ENCODE measurements at regions not wholly inside any gene's neighbourhood (a gene's known extent, or its start where the extent isn't known, plus 50 kb on each side); places are given as distances from the start of the nearest gene placed in this dataset.

GRCh38 chr3:194905696-194906095 is 220.0 kb downstream of the FAM43A start:
- Histone ChIP-seq H3K4me3 (ENCODE audit: insufficient read length, low read depth) (no peak overlapping the region), H3K9me3 (ENCODE audit: insufficient read depth, low read length) (peaks cover 20% of the 10 kb centered on the region), H3K4me1 (ENCODE audit: insufficient read depth, insufficient read length) (peaks cover 6% of the 10 kb centered on the region), H3K27me3 (ENCODE audit: insufficient read depth, insufficient read length) (no peaks in the 10 kb centered on the region), H3K36me3 (ENCODE audit: insufficient read depth, insufficient read length, low read length) (no peaks in the 10 kb centered on the region), H3K9ac (ENCODE audit: insufficient read length, low read depth) (no peak overlapping the region)
- DNase-seq (ENCODE audit: low read depth, low spot score) = no peak
- TF ChIP-seq SUZ12 (IDR thresholded peaks at IDR 0.05; ENCODE audit: extremely low read depth, insufficient read depth, insufficient read length) (no peak), YY1 (IDR thresholded peaks at IDR 0.05; ENCODE audit: insufficient read depth, insufficient read length) (no peak)

GRCh38 chr3:194906229-194906629 is 220.5 kb downstream of the FAM43A start:
- TF ChIP-seq ZNF274 (IDR thresholded peaks at IDR 0.05; ENCODE audit: low read depth, low read length) (no peak), YY1 (IDR thresholded peaks at IDR 0.05; ENCODE audit: insufficient read depth, insufficient read length) (no peak), SUZ12 (IDR thresholded peaks at IDR 0.05; ENCODE audit: extremely low read depth, insufficient read depth, insufficient read length) (no peak)
- Histone ChIP-seq H3K9ac (ENCODE audit: insufficient read length, low read depth) (no peak overlapping the region), H3K4me1 (ENCODE audit: insufficient read depth, insufficient read length) (peaks cover 4% of the 10 kb centered on the region), H3K27me3 (ENCODE audit: insufficient read depth, insufficient read length) (no peaks in the 10 kb centered on the region), H3K9me3 (ENCODE audit: insufficient read depth, low read length) (peaks cover 20% of the 10 kb centered on the region), H3K36me3 (ENCODE audit: insufficient read depth, insufficient read length, low read length) (no peaks in the 10 kb centered on the region), H3K4me3 (ENCODE audit: insufficient read length, low read depth) (no peak overlapping the region)
- DNase-seq (ENCODE audit: low read depth, low spot score) = no peak

- H3K4me1 ChIP-seq (ENCODE audit: insufficient read depth, insufficient read length) = peaks cover 4% of the 10 kb centered on the region
- no peak overlapping the region for H3K4me3 ChIP-seq (ENCODE audit: insufficient read length, low read depth)
- TF ChIP-seq SUZ12 (IDR thresholded peaks at IDR 0.05; ENCODE audit: extremely low read depth, insufficient read depth, insufficient read length) = no peak
- no peak for TF ChIP-seq ZNF274 (IDR thresholded peaks at IDR 0.05; ENCODE audit: low read depth, low read length)
- no peak for TF ChIP-seq YY1 (IDR thresholded peaks at IDR 0.05; ENCODE audit: insufficient read depth, insufficient read length)
- H3K27me3 ChIP-seq (ENCODE audit: insufficient read depth, insufficient read length) = no peaks in the 10 kb centered on the region
- H3K9me3 ChIP-seq (ENCODE audit: insufficient read depth, low read length) = peaks cover 20% of the 10 kb centered on the region
- DNase-seq (ENCODE audit: low read depth, low spot score) = no peak
- no peak overlapping the region for H3K9ac ChIP-seq (ENCODE audit: insufficient read length, low read depth)
- no peaks in the 10 kb centered on the region for H3K36me3 ChIP-seq (ENCODE audit: insufficient read depth, insufficient read length, low read length)
Measured at GRCh38 chr3:194906970-194907629, 221.4 kb downstream of the FAM43A start.

DNA sequence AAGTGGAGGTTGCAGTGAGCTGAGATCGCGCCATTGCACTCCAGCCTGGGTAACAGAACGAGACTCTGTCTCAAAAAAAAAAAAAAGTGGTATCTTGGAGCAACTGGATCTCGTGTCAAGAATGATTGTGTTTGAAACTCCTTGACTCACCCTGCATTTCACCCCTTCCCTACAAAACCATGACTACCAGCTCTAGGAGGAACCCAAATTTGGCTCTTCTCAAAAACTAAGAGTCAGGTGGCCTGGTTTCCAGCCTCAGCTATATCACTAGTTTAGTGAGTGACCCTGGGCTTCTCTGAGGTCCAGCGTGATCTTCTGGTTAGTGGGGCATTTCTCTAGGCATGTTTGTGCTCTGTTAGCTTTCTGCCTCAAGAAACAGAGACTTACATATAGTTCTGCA is 222.1 kb downstream of the FAM43A start:
- Histone ChIP-seq H3K9me3 (ENCODE audit: insufficient read depth, low read length) (peaks cover 20% of the 10 kb centered on the region), H3K4me1 (ENCODE audit: insufficient read depth, insufficient read length) (peaks cover 4% of the 10 kb centered on the region), H3K4me3 (ENCODE audit: insufficient read length, low read depth) (no peak overlapping the region), H3K9ac (ENCODE audit: insufficient read length, low read depth) (no peak overlapping the region), H3K36me3 (ENCODE audit: insufficient read depth, insufficient read length, low read length) (no peaks in the 10 kb centered on the region), H3K27me3 (ENCODE audit: insufficient read depth, insufficient read length) (no peaks in the 10 kb centered on the region)
- DNase-seq (ENCODE audit: low read depth, low spot score) = no peak
- TF ChIP-seq YY1 (IDR thresholded peaks at IDR 0.05; ENCODE audit: insufficient read depth, insufficient read length) = no peak
- no peak for TF ChIP-seq SUZ12 (IDR thresholded peaks at IDR 0.05; ENCODE audit: extremely low read depth, insufficient read depth, insufficient read length)
- TF ChIP-seq ZNF274 (IDR thresholded peaks at IDR 0.05; ENCODE audit: low read depth, low read length) = no peak

- H3K27me3 ChIP-seq (ENCODE audit: insufficient read depth, insufficient read length) = no peaks in the 10 kb centered on the region
- H3K9ac ChIP-seq (ENCODE audit: insufficient read length, low read depth) = no peak overlapping the region
- peaks cover 4% of the 10 kb centered on the region for H3K4me1 ChIP-seq (ENCODE audit: insufficient read depth, insufficient read length)
- no peak for DNase-seq (ENCODE audit: low read depth, low spot score)
- H3K4me3 ChIP-seq (ENCODE audit: insufficient read length, low read depth) = no peak overlapping the region
- no peaks in the 10 kb centered on the region for H3K36me3 ChIP-seq (ENCODE audit: insufficient read depth, insufficient read length, low read length)
- TF ChIP-seq SUZ12 (IDR thresholded peaks at IDR 0.05; ENCODE audit: extremely low read depth, insufficient read depth, insufficient read length) (no peak), YY1 (IDR thresholded peaks at IDR 0.05; ENCODE audit: insufficient read depth, insufficient read length) (no peak), ZNF274 (IDR thresholded peaks at IDR 0.05; ENCODE audit: low read depth, low read length) (no peak)
- peaks cover 17% of the 10 kb centered on the region for H3K9me3 ChIP-seq (ENCODE audit: insufficient read depth, low read length)
Measured at GRCh38 chr3:194908496-194908895, 222.8 kb downstream of the FAM43A start.

GRCh38 chr3:194908972-194909371 is 223.3 kb downstream of the FAM43A start:
- H3K9ac ChIP-seq (ENCODE audit: insufficient read length, low read depth) = no peak overlapping the region
- no peak overlapping the region for H3K4me3 ChIP-seq (ENCODE audit: insufficient read length, low read depth)
- H3K4me1 ChIP-seq (ENCODE audit: insufficient read depth, insufficient read length) = peaks cover 4% of the 10 kb centered on the region
- no peak for TF ChIP-seq ZNF274 (IDR thresholded peaks at IDR 0.05; ENCODE audit: low read depth, low read length)
- TF ChIP-seq YY1 (IDR thresholded peaks at IDR 0.05; ENCODE audit: insufficient read depth, insufficient read length) = no peak
- no peak for TF ChIP-seq SUZ12 (IDR thresholded peaks at IDR 0.05; ENCODE audit: extremely low read depth, insufficient read depth, insufficient read length)
- peaks cover 13% of the 10 kb centered on the region for H3K9me3 ChIP-seq (ENCODE audit: insufficient read depth, low read length)
- no peak for DNase-seq (ENCODE audit: low read depth, low spot score)
- no peaks in the 10 kb centered on the region for H3K36me3 ChIP-seq (ENCODE audit: insufficient read depth, insufficient read length, low read length)
- no peaks in the 10 kb centered on the region for H3K27me3 ChIP-seq (ENCODE audit: insufficient read depth, insufficient read length)

DNA sequence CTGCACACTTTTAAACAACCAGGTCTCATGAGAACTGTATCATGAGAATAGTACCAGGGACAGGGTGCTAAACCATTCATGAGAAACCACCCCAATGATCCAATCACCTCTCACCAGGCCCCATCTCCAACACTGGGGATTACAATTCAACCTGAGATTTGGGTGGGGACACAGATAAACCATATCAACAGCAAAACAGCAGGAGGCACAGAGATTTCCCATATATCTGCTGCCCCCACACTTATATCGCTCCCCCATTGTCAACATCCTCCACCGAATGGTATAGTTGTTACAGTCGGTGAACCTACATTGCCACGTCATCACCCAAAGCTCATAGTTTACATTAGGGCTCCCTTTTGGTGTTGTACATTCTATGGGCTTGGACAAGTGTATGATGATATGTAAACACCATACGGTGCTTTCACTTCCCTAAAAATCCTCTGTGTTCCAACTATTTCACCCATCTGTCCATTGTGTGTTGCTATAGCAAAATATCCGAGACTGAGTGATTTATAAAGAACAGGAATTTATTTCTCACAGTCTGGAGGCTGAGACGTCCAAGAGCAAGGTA is 224.8 kb downstream of the FAM43A start:
- no peak overlapping the region for H3K9ac ChIP-seq (ENCODE audit: insufficient read length, low read depth)
- DNase-seq (ENCODE audit: low read depth, low spot score) = no peak
- TF ChIP-seq ZNF274 (IDR thresholded peaks at IDR 0.05; ENCODE audit: low read depth, low read length) (no peak), SUZ12 (IDR thresholded peaks at IDR 0.05; ENCODE audit: extremely low read depth, insufficient read depth, insufficient read length) (no peak), YY1 (IDR thresholded peaks at IDR 0.05; ENCODE audit: insufficient read depth, insufficient read length) (no peak)

More for the DNA sequence above, 224.8 kb downstream of the FAM43A start:
- Histone ChIP-seq H3K36me3 (ENCODE audit: insufficient read depth, insufficient read length, low read length) (no peaks in the 10 kb centered on the region), H3K4me1 (ENCODE audit: insufficient read depth, insufficient read length) (peaks cover 4% of the 10 kb centered on the region), H3K27me3 (ENCODE audit: insufficient read depth, insufficient read length) (no peaks in the 10 kb centered on the region), H3K4me3 (ENCODE audit: insufficient read length, low read depth) (no peak overlapping the region), H3K9me3 (ENCODE audit: insufficient read depth, low read length) (no peaks in the 10 kb centered on the region)

Data from NT2/D1 (cell line).